GM23338 (cell line): ENCODE measurements at regions not wholly inside any gene's neighbourhood (a gene's known extent, or its start where the extent isn't known, plus 50 kb on each side); places are given as distances from the start of the nearest gene placed in this dataset.

Experiments used
- ATAC-seq: fragments of 200-7000 bp; cut with Tn5 transposase; 3 replicates; pipeline ENCODE4 v1.9.1; 2020
- DNase-seq: peaks from one replicate; pipeline ENCODE4 v3.0.0-alpha.2; 2015; ENCODE audit warnings: low spot score
- H2AFZ ChIP-seq: fragments of 200-600 bp; sonication (generic); 2 replicates; pipeline ENCODE4 v1.8.0; 2016; ENCODE audit warnings: antibody characterized with exemption, mild to moderate bottlenecking, moderate library complexity
- H3F3A ChIP-seq: fragments of 200-600 bp; sonication (generic); replicated peaks from 2 replicates; pipeline ENCODE4 v1.8.0; 2017; ENCODE audit warnings: antibody characterized with exemption, mixed run types, low read depth
- H3K27ac ChIP-seq: fragments of 200-600 bp; sonication (generic); 2 replicates; pipeline ENCODE4 v1.6.1; 2016; ENCODE audit warnings: low read depth
- H3K27me3 ChIP-seq: fragments of 200-600 bp; sonication (generic); 2 replicates; pipeline ENCODE4 v1.8.0; 2016; ENCODE audit warnings: mild to moderate bottlenecking, mixed run types, moderate library complexity; ENCODE audit not compliant: insufficient read depth
- H3K36me3 ChIP-seq: fragments of 200-600 bp; sonication (generic); 2 replicates; pipeline ENCODE4 v1.8.0; 2016; ENCODE audit warnings: mild to moderate bottlenecking; ENCODE audit not compliant: insufficient read depth
- H3K4me1 ChIP-seq: fragments of 200-600 bp; sonication (generic); 2 replicates; pipeline ENCODE4 v1.8.0; 2016; ENCODE audit warnings: mild to moderate bottlenecking, moderate library complexity; ENCODE audit not compliant: insufficient read depth
- H3K4me2 ChIP-seq: fragments of 200-600 bp; sonication (generic); 2 replicates; pipeline ENCODE4 v1.7.1; 2017; ENCODE audit warnings: mixed run types
- H3K4me3 ChIP-seq: fragments of 200-600 bp; sonication (generic); 2 replicates; pipeline ENCODE4 v1.6.1; 2016; ENCODE audit warnings: mixed run types
- H3K79me2 ChIP-seq: fragments of 200-600 bp; sonication (generic); replicated peaks from 2 replicates; pipeline ENCODE4 v1.8.0; 2017; ENCODE audit warnings: mild to moderate bottlenecking; ENCODE audit not compliant: insufficient read depth
- H3K9me2 ChIP-seq: fragments of 200-600 bp; sonication (generic); 2 replicates; pipeline ENCODE4 v1.8.0; 2017; ENCODE audit not compliant: insufficient read depth
- H4K20me1 ChIP-seq: fragments of 200-600 bp; sonication (generic); replicated peaks from 2 replicates; pipeline ENCODE4 v1.8.0; 2017; ENCODE audit warnings: mild to moderate bottlenecking; ENCODE audit not compliant: insufficient read depth
- H3K27ac Mint-ChIP-seq: 2 replicates; pipeline ENCODE4 v1.8.0; 2020; ENCODE audit warnings: inconsistent platforms, mild to moderate bottlenecking, moderate library complexity, mixed read lengths
- H3K27me3 Mint-ChIP-seq: 3 replicates; pipeline ENCODE4 v1.8.0; 2022; ENCODE audit warnings: low read depth, mild to moderate bottlenecking, moderate library complexity, mixed read lengths, inconsistent platforms; ENCODE audit not compliant: insufficient read depth, poor library complexity
- H3K36me3 Mint-ChIP-seq: 3 replicates; pipeline ENCODE4 v1.8.0; 2021; ENCODE audit warnings: low read depth, mild to moderate bottlenecking, inconsistent platforms, moderate library complexity, mixed read lengths
- H3K4me1 Mint-ChIP-seq: 3 replicates; pipeline ENCODE4 v1.8.0; 2020; ENCODE audit warnings: mild to moderate bottlenecking, inconsistent platforms, mixed read lengths
- H3K4me3 Mint-ChIP-seq: 3 replicates; pipeline ENCODE4 v1.8.0; 2021; ENCODE audit warnings: moderate library complexity, mild to moderate bottlenecking, inconsistent platforms, mixed read lengths
- H3K9me3 Mint-ChIP-seq: 3 replicates; pipeline ENCODE4 v1.8.0; 2020; ENCODE audit warnings: moderate library complexity, mild to moderate bottlenecking, inconsistent platforms, mixed read lengths
- CREB1 ChIP-seq: fragments of 250-450 bp; sonication (Bioruptor Pico); IDR thresholded peaks from 2 replicates; pipeline ENCODE4 v1.5.0; 2020; ENCODE audit warnings: low read depth, mild to moderate bottlenecking, moderate library complexity
- EZH2 ChIP-seq: fragments of 200-600 bp; sonication (generic); IDR thresholded peaks from one replicate; pipeline ENCODE4 v1.8.0; 2017; ENCODE audit warnings: antibody characterized with exemption, mild to moderate bottlenecking, low read depth; ENCODE audit not compliant: unreplicated experiment
- EZH2phosphoT487 ChIP-seq: fragments of 200-600 bp; sonication (generic); IDR thresholded peaks from one replicate; pipeline ENCODE4 v1.8.1; 2018; ENCODE audit warnings: antibody characterized with exemption; ENCODE audit not compliant: unreplicated experiment
- NANOG ChIP-seq: IDR thresholded peaks from 2 replicates; pipeline ENCODE4 v1.6.1; 2016; ENCODE audit warnings: antibody characterized with exemption, borderline replicate concordance
- STAT1 ChIP-seq: IDR thresholded peaks from one replicate; pipeline ENCODE4 v1.6.1; 2016; ENCODE audit warnings: antibody characterized with exemption; ENCODE audit not compliant: unreplicated experiment
- TF ChIP-seq, protein P1 (sequence below), 2 experiments: fragments of 200-600 bp in 1 of 2; sonication (generic) in 1 of 2; conservative IDR thresholded peaks; 2 replicates each; pipeline versions ENCODE4 v1.5.1 to v1.6.1; 2016 to 2017; ENCODE audit warnings: antibody characterized with exemption in 2 of 2, low read depth in 2 of 2, mild to moderate bottlenecking in 2 of 2, moderate library complexity in 1 of 2
- TF ChIP-seq, protein P2 (sequence below): IDR thresholded peaks from one replicate; pipeline ENCODE4 v1.6.1; 2018; ENCODE audit warnings: antibody characterized with exemption; ENCODE audit not compliant: unreplicated experiment

DNA sequence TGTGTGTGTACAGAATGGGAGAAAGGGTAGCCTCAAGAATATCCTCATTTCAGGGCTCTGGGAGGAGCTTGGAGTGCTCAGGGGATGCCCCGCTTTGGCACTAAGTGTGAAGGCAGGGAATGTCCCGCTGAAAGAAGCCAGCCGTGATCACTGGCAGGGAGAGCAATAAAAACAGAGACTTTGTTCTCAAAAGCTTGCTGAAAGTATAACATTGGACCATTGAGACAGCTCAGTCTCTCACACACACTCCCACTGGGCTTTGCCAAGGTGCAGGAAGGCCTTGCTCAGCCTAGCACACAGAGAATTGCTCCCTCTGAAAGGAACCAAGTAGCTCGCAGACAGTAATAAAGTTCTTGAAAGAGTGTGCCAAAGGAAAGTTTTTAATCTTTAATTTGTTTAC is 143.8 kb upstream of the SLITRK2 start:
- TF ChIP-seq EZH2 (no peak), EZH2phosphoT487 (no peak), NANOG (no peak), STAT1 (no peak), CREB1 (CRISPR knock-in tag) (no peak)
- H3K79me2 ChIP-seq, result no peaks in the 10 kb centered on the region
- no peaks in the 10 kb centered on the region for H3K9me2 ChIP-seq
- H4K20me1 ChIP-seq, result no peaks in the 10 kb centered on the region
- H3K4me3 ChIP-seq, result no peak overlapping the region
- no peak overlapping the region for H3K27ac Mint-ChIP-seq
- H3F3A ChIP-seq, result no peaks in the 10 kb centered on the region
- no peaks in the 10 kb centered on the region for H3K4me1 Mint-ChIP-seq
- H3K27me3 Mint-ChIP-seq, result no peaks in the 10 kb centered on the region
- H3K36me3 Mint-ChIP-seq, result peaks cover 7% of the 10 kb centered on the region; the same call in 1 of the 3 replicates
- H3K27me3 ChIP-seq, result no peaks in the 10 kb centered on the region
- H3K36me3 ChIP-seq, result no peaks in the 10 kb centered on the region
- H3K4me3 Mint-ChIP-seq, result no peak overlapping the region
- no peak for ATAC-seq
- DNase-seq, result no peak
- H3K9me3 Mint-ChIP-seq, result peaks cover 75% of the 10 kb centered on the region
- H3K4me1 ChIP-seq, result no peaks in the 10 kb centered on the region
- no peak overlapping the region for H3K27ac ChIP-seq
- no peak overlapping the region for H3K4me2 ChIP-seq
- H2AFZ ChIP-seq, result no peak overlapping the region

DNA sequence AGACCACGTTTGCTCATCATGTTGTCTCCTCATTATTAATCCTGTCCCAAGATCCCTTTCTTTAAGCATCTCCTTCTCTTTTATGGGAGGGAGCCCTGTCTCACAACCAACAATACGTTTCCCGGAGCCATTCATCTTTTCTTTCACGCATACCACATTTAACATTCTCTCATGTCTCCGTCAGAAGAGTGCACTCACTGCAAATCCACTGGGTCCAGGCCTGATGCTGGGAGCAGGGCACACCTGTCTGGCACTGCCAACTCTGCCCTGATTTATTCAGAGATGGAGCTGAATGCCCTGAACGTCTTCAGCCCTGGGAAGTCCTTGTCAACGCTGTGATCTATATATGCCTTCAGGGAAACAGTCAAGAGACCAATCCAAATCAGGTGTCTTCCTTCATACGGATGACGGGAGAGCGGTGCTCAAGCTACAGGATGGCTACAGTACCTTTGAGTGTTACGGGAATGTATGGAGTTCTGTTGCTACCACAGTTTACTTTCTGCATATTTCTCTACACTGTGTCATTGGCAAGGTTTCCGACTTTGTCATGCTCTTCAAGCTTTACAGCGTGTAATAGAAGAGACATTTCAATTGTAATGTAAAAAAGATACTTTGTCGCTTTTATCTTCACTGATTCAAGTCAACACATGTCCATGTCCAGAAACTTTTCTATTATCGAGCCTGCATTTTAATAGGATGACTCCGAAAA is 140.4 kb upstream of the SLITRK2 start:
- Histone ChIP-seq H3K27me3 (no peaks in the 10 kb centered on the region), H3F3A (no peaks in the 10 kb centered on the region), H3K4me1 (no peaks in the 10 kb centered on the region), H2AFZ (no peak overlapping the region), H4K20me1 (no peaks in the 10 kb centered on the region), H3K4me2 (no peak overlapping the region), H3K79me2 (no peaks in the 10 kb centered on the region), H3K36me3 (no peaks in the 10 kb centered on the region), H3K4me3 (no peak overlapping the region), H3K9me2 (no peaks in the 10 kb centered on the region), H3K27ac (no peak overlapping the region)
- Mint-ChIP-seq H3K9me3 (peaks cover 74% of the 10 kb centered on the region), H3K4me3 (no peak overlapping the region), H3K36me3 (peaks cover 7% of the 10 kb centered on the region; the same call in 2 of the 3 replicates), H3K27me3 (no peaks in the 10 kb centered on the region), H3K27ac (no peak overlapping the region), H3K4me1 (no peaks in the 10 kb centered on the region)
- DNase-seq (no peak), ATAC-seq (no peak)
- TF ChIP-seq EZH2 (no peak), CREB1 (CRISPR knock-in tag) (no peak), EZH2phosphoT487 (no peak)
- TF ChIP-seq, protein P1, sequence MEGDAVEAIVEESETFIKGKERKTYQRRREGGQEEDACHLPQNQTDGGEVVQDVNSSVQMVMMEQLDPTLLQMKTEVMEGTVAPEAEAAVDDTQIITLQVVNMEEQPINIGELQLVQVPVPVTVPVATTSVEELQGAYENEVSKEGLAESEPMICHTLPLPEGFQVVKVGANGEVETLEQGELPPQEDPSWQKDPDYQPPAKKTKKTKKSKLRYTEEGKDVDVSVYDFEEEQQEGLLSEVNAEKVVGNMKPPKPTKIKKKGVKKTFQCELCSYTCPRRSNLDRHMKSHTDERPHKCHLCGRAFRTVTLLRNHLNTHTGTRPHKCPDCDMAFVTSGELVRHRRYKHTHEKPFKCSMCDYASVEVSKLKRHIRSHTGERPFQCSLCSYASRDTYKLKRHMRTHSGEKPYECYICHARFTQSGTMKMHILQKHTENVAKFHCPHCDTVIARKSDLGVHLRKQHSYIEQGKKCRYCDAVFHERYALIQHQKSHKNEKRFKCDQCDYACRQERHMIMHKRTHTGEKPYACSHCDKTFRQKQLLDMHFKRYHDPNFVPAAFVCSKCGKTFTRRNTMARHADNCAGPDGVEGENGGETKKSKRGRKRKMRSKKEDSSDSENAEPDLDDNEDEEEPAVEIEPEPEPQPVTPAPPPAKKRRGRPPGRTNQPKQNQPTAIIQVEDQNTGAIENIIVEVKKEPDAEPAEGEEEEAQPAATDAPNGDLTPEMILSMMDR (conservative IDR thresholded peaks at IDR 0.05; ENCODE audit: low read depth in 2 of 2), result no peak
- TF ChIP-seq, protein P2, sequence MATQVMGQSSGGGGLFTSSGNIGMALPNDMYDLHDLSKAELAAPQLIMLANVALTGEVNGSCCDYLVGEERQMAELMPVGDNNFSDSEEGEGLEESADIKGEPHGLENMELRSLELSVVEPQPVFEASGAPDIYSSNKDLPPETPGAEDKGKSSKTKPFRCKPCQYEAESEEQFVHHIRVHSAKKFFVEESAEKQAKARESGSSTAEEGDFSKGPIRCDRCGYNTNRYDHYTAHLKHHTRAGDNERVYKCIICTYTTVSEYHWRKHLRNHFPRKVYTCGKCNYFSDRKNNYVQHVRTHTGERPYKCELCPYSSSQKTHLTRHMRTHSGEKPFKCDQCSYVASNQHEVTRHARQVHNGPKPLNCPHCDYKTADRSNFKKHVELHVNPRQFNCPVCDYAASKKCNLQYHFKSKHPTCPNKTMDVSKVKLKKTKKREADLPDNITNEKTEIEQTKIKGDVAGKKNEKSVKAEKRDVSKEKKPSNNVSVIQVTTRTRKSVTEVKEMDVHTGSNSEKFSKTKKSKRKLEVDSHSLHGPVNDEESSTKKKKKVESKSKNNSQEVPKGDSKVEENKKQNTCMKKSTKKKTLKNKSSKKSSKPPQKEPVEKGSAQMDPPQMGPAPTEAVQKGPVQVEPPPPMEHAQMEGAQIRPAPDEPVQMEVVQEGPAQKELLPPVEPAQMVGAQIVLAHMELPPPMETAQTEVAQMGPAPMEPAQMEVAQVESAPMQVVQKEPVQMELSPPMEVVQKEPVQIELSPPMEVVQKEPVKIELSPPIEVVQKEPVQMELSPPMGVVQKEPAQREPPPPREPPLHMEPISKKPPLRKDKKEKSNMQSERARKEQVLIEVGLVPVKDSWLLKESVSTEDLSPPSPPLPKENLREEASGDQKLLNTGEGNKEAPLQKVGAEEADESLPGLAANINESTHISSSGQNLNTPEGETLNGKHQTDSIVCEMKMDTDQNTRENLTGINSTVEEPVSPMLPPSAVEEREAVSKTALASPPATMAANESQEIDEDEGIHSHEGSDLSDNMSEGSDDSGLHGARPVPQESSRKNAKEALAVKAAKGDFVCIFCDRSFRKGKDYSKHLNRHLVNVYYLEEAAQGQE, result no peak
